GM18858 (cell line): ENCODE measurements at regions not wholly inside any gene's neighbourhood (a gene's known extent, or its start where the extent isn't known, plus 50 kb on each side); places are given as distances from the start of the nearest gene placed in this dataset.
"Not testable (repeated sequence)": the region's sequence is repeated elsewhere in the genome, so short reads cannot be mapped to it uniquely, and the experiment has no call there.

ENCODE experiments used
- ATAC-seq: cut with Tn5 transposase; IDR thresholded peaks from one replicate; pipeline ENCODE4 v1.9.1; 2021; ENCODE audit not compliant: unreplicated experiment

- no peak for ATAC-seq
Measured at GRCh38 chr16:59154295-59154694, 420.2 kb upstream of the GOT2 start.

- no peak for ATAC-seq
Measured at GRCh38 chr16:59148769-59149155, 414.6 kb upstream of the GOT2 start.

GRCh38 chr16:59148056-59148768 lies 414.1 kb upstream of the GOT2 start:
- ATAC-seq: no peak

GRCh38 chr16:59146140-59146539 lies 412.0 kb upstream of the GOT2 start:
- no peak for ATAC-seq

GRCh38 chr16:59144841-59145240 lies 410.7 kb upstream of the GOT2 start:
- ATAC-seq: no peak

- no peak for ATAC-seq
Measured at GRCh38 chr16:59144326-59144725, 410.2 kb upstream of the GOT2 start.

GRCh38 chr16:59126486-59126885 lies 392.4 kb upstream of the GOT2 start:
- no peak for ATAC-seq

GRCh38 chr16:59124056-59124455 lies 389.9 kb upstream of the GOT2 start:
- ATAC-seq: no peak

- ATAC-seq: no peak
Measured at GRCh38 chr16:59123479-59123878, 389.4 kb upstream of the GOT2 start.

GRCh38 chr16:59122262-59122537 lies 388.1 kb upstream of the GOT2 start:
- no peak for ATAC-seq

- ATAC-seq: no peak
Measured at GRCh38 chr16:59121411-59122261, 387.5 kb upstream of the GOT2 start.

GRCh38 chr16:59116744-59117143 lies 382.6 kb upstream of the GOT2 start:
- no peak for ATAC-seq

- no peak for ATAC-seq
Measured at GRCh38 chr16:59114790-59115189, 380.7 kb upstream of the GOT2 start.

GRCh38 chr16:59113004-59113670 lies 379.0 kb upstream of the GOT2 start:
- ATAC-seq: no peak

GRCh38 chr16:59111280-59111679 lies 377.2 kb upstream of the GOT2 start:
- no peak for ATAC-seq

GRCh38 chr16:59108374-59108773 lies 374.3 kb upstream of the GOT2 start:
- ATAC-seq: no peak

GRCh38 chr16:59096682-59097081 lies 362.6 kb upstream of the GOT2 start:
- not testable (repeated sequence) for ATAC-seq

- no peak for ATAC-seq
Measured at GRCh38 chr16:59090541-59090940, 356.4 kb upstream of the GOT2 start.

- ATAC-seq: no peak
Measured at GRCh38 chr16:59088431-59088830, 354.3 kb upstream of the GOT2 start.

GRCh38 chr16:59087641-59088040 lies 353.5 kb upstream of the GOT2 start:
- ATAC-seq: no peak

GRCh38 chr16:59067205-59067604 lies 333.1 kb upstream of the GOT2 start:
- ATAC-seq: no peak

- ATAC-seq: no peak
Measured at GRCh38 chr16:59060207-59060606, 326.1 kb upstream of the GOT2 start.
